ENCODE measurements at regions not wholly inside any gene's neighbourhood (a gene's known extent, or its start where the extent isn't known, plus 50 kb on each side); places are given as distances from the start of the nearest gene placed in this dataset.
"Not testable (repeated sequence)": the region's sequence is repeated elsewhere in the genome, so short reads cannot be mapped to it uniquely, and the experiment has no call there.

DNA sequence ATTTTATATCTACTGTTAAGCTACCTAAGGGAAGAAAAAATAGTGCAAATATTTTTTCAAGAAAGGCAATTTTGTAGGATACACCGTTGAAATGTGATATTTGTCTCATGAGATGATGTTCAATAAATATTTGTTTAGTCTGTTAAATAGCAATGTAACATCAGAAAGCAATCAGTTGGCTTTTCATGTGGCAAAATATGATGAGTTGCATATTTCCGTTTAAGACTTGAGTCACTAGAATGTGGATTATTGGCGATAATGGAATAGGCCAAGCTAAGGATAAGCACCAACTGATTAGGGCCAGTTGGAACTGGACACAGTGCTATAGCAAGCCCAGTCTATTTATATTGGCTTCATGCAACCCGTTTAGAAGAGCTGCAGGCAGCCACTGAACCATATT, 250.4 kb upstream of the SLC16A7 start:
- no peak for DNase-seq (ENCODE audit: low read depth)

DNA sequence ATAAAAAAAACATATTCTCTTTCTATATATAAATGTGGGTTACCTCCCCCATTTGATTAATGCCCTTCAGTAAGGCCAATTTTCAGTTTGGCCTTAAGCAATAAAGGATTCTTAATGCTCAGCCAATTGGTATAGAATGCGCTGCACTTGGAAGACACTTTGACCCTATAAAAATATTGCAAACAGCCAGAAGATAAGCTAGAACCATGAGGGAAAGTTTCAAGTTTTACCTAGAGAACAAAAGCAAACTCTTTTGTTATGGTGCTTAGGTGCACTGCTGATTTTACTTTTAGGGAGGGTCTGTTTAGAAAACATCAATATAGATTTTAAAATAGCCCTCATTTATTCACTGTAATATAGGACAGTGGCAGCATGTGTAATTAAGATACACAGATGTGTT, 251.6 kb upstream of the SLC16A7 start:
- DNase-seq (ENCODE audit: low read depth): no peak

DNA sequence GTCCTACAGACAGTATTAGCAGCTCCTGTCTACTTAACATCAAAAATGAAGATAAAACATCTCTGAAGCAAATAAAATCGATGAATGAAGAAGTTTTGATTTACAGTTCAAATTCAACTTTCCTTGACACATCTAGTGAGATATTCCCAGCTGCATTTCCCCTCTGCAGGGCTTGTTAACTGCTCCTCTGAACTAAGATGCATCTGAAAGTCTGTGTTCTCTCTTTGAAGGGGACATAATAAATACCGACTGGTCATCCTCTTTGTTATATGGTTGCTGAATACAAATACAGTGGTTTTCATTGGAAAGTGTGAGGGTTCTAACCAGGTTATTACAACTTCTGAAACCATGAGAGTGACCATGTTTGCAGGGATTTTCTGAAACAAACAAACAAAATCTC, 266.4 kb upstream of the SLC16A7 start:
- DNase-seq (ENCODE audit: low read depth): no peak

DNA sequence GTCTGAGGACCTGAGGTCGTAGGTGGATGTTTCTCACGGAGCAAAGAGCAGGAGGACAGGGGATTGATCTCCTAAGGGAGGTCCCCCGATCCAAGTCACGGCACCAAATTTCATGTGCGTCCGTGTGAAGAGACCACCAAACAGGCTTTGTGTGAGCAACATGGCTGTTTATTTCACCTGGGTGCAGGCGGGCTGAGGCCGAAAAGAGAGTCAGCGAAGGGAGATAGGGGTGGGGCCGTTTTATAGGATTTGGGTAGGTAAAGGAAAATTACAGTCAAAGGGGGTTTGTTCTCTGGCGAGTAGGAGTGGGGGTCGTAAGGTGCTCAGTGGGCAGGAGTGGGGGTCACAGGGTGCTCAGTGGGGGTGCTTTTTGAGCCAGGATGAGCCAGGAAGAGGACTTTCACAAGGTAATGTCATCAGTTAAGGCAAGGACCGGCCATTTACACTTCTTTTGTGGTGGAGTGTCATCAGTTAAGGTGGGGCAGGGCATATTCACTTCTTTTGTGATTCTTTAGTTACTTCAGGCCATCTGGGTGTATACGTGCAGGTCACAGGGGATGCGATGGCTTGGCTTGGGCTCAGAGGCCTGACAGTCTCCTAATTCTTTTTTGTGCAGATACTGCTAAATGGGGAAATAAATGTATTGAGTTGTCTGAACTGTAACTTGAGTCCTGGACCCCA, 267.3 kb upstream of the SLC16A7 start:
- DNase-seq (ENCODE audit: low read depth): not testable (repeated sequence)

DNA sequence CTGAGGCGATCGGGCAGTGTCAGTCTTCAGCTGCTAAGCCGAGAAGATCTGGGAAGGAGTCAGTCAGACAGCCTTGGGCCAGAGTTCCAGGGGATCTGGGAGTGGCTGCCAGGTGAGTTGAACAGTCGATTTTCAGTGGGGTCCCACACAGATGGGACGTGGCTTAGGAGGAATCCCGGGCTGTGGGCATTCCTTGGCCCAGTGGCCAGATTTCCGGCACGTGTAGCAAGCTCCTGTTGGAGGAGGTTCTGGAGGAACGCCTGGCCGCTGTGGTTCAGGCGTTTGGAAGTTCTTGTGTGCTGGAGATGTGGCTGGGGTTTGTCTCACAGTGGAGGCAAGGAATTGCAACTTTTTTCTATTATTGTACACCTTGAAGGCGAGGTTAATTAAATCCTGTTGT, 269.4 kb upstream of the SLC16A7 start:
- not testable (repeated sequence) for DNase-seq (ENCODE audit: low read depth)

DNA sequence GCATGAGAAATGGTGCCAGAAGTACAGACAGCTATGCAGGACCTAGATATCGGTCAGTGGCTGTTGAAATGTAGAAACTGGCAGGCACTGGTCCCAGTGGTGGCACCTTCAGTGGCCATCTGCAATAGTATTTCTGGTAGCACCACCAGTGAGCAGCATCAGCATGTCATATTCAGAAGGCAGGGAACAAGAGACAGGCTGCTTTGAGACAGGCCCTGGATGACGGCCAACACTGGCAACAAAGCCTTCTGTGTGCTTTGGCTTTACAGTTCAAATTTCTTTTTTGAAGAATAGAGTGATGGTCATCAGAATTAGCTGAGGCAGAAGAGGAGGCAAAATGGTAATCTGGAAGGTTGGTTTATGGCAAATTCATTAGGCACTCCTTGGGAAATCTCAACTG, 273.4 kb upstream of the SLC16A7 start:
- no peak for DNase-seq (ENCODE audit: low read depth)

DNA sequence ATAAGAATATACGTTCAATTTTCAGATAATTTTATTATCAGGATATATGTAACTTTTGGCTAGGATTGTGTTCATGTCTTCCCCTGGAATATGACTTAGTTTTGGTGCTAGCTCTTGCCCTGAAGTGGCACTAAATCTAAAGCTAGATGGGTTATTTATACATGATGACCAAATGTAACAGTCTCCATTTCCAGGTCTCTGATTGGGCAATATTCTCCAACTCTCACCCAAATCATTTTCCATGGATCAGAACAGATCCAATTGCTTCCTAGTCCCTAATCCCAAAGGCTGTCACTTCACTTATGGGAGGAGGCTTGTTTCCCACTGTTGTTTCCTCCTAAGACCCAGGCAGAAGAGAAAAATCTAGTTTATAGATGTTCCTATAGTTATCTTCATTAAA, 274.6 kb upstream of the SLC16A7 start:
- no peak for DNase-seq (ENCODE audit: low read depth)

DNA sequence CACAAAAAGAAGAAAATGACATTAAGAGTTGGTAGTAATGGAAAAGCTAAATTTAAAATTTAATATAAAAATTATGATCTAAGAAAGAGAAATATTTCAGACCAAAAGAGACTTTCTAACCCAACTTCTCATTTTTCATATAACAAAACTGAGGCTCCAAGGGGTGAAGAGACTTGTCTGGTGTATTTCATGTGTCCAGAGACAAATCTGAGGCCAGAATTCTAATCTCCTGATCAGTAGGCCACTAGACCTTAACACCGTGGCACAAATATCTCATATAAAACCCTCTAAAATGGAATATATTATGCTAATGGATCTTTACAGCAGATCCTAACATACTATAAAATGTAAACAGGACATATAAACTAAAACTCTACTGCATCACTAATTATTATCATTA, 275.7 kb upstream of the SLC16A7 start:
- no peak for DNase-seq (ENCODE audit: low read depth)

DNA sequence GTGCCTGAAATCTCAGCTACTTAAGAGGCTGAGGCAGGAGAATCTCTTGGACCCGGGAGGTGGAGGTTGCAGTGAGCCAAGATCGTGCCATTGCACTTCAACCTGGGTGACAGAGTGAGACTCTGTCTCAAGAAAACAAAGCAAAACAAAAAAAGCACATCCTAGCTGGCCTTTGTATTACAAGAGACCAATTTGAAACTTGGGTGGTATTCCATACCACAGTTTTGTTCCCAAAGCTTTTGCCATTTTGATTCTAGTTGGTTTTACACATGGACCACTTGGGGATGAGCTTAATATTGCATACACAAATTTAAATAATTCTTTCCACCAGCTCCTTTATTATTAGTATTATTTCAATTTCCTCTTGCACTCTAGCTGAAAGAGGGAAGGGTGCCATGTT, 276.9 kb upstream of the SLC16A7 start:
- no peak for DNase-seq (ENCODE audit: low read depth)

DNA sequence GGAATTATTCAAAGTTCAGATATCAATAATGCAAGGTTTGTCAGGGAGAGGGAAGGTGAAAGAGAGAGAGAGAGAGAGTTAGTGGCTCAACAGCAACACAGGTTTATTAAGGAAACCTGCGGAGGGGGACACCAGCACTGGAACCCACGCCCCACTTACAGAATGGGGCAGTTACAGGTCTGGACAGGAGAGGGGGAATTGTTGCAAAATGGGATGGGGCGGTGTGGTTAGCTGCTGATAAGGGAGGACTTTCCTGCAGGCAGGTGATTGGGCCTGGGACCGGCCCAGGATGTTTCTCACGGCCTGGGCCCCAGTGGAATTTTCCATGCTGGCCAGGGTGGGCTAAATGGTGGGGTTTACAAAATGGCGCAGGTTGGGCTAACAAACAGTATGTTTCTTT, 278.2 kb upstream of the SLC16A7 start:
- DNase-seq (ENCODE audit: low read depth): no peak

DNA sequence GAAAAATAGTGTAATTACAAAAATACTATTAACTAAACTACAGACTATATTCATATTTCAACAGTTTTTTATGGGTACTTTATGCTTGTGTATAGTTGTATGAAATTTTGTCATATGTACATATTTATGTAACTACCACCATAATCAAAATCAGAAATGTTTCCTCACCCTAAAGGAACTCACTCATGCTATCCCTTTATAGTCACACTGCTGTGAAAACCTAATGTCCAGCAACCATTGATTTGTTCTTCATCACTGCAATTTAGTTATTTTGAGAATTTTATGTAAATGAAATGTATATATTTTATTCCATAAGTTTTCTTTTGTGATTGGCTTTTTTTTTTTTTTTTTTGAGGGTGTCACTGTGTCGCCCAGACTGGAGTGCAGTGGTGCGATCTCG, 278.9 kb upstream of the SLC16A7 start:
- no peak for DNase-seq (ENCODE audit: low read depth)

DNA sequence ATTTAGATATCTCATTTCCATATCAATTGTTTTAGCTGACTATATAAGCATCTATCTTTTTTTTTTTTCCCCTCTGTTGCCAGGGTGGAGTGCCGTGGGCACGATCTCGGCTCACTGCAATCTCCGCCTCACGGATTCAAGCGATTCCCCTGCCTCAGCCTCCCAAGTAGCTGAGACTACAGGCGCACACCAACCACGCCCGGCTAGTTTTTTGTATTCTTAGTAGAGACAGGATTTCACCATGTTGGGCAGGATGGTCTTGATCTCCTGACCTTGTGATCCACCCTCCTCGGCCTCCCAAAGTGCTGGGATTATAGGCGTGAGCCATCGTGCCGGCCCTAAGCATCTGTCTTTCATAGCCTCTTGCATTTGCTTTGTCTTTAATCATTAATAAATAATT, 279.5 kb upstream of the SLC16A7 start:
- not testable (repeated sequence) for DNase-seq (ENCODE audit: low read depth)

DNA sequence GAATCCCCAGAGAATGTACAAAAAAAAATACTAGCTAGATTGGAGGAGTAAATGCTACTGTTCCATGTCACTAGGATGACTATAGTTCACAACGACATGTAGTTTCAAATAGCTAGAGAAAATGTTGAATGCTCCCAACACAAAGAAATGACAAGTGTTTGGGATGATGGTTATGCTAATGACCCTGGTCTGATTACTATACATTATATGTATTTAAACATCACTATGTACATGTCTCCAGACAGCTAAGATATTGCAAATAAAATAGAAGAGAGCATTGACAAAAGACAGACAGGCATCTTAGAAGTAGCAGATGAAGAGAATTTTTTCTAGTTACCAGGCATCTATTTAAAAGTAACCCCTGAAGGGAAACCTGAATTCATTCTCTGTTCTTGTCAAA, 281.6 kb upstream of the SLC16A7 start:
- no peak for DNase-seq (ENCODE audit: low read depth)

DNA sequence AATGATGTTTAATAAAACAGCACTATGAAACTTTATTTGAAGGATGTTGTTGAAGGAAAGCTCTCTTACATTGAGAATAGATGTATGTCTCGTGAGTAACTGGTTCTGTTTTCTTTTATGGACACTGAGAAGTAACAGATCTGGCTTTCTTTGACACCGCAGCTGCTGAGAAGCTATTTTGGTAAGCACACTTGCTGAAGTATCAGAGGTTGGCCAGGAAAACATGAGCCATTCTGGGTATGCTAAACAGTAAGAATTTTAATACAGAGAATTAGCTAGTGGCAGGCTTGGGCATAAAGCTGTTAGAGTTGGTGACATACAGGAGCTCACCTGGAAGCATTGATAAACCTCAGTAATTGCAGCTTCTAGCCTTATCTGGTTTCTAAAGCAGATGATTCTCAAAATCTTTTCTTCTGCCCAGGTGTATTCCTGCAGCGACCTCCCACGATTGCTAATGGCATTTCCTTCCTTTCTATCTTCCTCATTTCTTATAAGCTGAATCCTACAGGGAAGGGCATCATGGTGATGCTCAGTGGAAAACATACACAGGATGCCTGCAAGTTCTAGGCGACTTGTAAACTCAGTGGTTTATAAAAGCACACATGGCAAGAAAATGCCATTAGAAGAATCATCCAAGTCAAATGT, 291.6 kb upstream of the SLC16A7 start:
- no peak for DNase-seq (ENCODE audit: low read depth)

DNA sequence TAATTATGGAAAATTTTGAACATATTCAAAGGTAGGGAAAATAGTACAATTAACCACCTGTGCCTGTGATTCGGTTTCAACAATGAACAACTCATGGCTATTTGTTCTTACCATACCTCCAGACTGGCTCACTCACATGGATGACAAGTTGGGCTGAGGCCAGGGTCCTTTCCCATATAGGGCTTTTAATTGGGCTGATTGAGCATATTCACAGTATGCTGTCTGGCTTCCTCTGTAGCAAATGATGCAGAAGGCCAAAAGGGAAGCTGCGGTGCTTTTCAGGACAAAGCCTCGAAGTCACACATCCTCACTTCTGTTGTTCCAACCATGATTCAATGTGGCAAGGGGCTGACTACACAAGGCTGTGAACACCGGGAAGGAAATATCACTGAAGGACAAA, 297.5 kb upstream of the SLC16A7 start:
- DNase-seq (ENCODE audit: low read depth): no peak

DNA sequence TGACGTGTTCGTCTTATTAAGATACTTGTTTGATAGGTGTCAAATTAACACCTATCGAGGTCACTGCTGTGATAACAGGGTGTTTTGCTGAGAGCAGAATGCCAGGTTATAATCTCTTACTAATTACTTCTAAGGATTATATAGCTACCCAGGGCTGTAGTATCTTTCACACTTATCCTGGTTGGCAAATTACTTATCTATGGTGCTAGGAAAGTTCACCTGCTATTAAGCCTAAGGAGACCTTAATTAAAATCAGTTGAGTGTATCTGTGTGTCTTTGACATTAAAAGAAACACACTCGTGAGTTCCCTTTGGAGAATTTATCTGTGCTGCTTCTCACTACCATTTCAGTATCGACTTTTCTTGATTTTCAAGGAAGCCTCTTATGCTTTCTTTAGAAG, 301.6 kb upstream of the SLC16A7 start:
- DNase-seq (ENCODE audit: low read depth): no peak

DNA sequence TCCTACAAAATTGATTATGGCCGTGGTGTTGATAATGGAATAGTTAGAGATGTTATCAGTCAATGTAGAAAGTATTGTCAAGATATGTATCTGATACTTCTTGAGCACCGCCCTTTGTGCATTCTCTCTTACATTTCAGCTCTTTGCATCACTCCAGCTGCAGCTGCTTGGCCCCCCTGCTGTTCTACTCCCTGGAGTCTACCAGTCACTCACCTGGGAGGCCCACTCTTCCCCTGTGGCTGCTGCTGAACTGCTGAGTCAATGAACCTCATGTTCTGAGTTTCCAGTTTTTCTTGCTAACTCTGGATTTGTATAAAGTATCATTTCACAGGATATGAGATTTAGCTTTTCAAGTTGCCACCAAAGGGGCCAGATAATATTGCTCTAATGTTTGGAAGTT, 312.8 kb upstream of the SLC16A7 start:
- DNase-seq (ENCODE audit: low read depth): no peak

DNA sequence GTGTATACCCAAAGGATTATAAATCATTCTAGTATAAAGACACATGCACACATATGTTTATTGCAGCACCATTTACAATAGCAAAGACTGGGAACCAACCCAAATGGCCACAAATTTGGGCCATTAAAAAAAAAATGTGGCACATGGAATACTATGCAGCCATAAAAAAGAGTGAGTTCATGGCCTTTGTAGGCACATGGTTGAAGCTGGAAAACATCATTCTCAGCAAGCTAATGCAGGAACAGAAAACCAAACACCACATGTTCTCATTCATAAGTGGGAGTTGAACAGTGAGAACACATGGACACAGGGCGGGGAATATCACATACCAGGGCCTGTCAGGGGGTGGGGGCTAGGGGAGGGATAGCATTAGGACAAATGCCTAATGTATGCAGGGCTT, 322.3 kb upstream of the SLC16A7 start:
- DNase-seq (ENCODE audit: low read depth): not testable (repeated sequence)

DNA sequence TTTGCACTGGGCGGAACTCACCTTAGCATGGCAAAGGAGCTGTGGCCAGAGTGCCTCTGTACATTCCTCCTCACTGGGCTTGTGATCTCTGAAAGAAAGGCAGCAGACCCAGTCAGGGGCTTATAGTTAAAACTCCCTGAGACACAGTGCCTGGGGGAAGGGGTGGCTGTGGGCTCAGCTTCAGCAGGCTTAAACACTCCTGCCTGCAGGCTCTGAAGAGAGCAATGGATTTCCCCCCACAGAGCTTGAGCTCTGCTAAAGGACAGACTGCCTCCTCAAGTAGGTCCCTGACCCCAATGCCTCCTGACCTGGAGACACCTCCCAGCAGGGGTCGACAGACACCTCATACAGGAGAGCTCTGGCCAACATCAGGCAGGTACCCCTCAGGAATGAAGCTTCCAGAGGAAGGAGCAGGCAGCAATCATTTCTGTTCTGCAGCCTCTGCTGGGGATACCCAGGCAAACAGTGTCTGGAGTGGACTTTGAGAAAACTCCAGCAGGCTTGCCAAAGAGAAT, 327.5 kb upstream of the SLC16A7 start:
- DNase-seq (ENCODE audit: low read depth): no peak

DNA sequence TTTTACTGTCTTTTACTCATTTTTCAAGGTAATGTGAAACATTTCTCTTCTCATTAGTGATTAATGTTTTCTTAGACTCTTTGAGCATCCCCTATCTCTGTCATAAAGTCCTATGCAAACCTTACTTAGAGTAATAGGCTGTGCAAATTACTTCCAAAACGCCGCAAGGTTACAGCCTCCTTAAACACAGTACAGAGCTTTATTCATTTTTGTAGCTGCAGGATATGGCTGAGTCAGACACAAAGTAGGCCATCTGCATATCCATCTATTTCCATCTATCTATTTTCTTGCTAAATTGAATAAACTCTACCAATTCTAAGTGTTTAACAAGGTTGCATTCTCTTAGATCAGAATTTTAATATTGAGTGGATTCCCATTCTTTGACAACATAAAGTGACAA, 335.6 kb upstream of the SLC16A7 start:
- DNase-seq (ENCODE audit: low read depth): no peak

DNA sequence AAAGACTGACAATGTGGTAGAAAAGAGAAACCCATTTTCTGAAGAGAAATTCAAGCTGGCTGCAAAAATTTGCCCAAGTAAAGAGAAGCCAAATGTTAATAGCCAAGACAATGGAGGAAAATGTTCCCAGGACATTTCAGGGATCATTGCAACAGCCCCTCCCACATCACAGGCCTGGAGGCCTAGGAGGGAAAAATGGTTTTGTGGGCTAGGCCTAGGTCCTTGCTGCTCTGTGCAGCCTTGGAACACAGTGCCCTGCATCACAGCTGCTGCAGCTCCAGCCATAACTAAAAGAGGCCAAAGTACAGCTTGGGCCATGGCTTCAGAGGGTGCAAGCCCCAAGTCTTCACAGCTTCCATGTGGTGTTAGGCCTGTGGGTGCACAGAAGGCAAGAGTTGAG, 332.4 kb upstream of the LRIG3 start:
- no peak for DNase-seq (ENCODE audit: low read depth)

DNA sequence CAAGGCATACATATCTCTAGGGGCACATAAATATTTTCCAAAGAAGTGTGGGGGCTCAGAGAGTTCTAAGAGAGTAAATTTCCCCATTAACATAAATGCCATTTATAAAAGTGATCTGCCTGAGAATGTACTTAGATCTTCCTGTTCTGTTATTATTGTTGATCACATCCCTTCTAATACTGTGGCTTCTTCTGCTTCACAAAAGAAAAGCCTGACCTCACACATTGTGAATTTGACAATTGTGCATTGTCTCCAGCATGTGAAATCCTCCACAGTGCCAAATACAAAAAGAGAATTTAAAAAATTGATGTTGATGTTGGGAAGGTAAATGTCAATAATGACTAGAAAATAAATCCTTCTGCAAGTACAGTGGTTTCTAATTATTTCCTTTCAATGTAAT, 330.5 kb upstream of the LRIG3 start:
- DNase-seq (ENCODE audit: low read depth): no peak

DNA sequence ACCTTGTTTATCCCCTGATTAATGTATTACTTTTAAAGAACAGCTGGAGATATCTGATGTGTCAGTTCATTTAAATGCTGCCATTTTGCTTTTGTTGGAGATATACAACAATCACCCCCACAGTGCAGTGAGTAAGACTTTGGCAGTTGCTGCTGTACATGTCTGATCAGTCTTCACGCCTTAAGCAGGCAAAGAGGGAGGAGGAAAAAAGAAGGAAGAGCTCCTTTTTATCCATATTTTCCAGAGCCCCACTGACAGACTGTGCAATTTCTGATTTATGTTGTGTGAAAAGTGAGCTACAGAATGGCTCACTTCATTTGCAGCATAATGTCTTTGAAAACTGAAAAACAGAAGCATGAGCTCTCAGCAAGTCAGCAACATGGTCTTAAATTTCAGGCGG, 319.7 kb upstream of the LRIG3 start:
- DNase-seq (ENCODE audit: low read depth): no peak

DNA sequence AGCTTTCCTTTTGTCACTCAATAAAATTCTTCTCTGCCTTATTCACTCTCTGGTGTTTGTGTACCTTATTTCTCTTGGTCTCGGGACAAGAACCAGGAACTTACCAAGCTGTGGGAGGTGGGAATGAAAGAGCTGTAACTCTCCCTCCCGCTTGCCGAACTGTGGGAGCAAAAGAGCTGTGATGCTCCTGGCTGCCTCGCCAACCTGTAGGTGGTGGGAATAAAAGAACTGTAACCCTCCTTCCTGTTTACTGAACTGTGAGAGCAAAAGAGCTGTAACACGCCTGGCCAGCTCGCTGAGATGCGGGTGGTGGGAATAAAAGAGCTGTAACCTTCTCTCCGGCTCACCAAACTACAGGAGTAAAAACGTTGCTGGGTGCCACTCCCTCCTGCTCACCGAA, 314.1 kb upstream of the LRIG3 start:
- no peak for DNase-seq (ENCODE audit: low read depth)

Measured in HS-27A (cell line).